ENCODE measurements at regions not wholly inside any gene's neighbourhood (a gene's known extent, or its start where the extent isn't known, plus 50 kb on each side); places are given as distances from the start of the nearest gene placed in this dataset.

DNA sequence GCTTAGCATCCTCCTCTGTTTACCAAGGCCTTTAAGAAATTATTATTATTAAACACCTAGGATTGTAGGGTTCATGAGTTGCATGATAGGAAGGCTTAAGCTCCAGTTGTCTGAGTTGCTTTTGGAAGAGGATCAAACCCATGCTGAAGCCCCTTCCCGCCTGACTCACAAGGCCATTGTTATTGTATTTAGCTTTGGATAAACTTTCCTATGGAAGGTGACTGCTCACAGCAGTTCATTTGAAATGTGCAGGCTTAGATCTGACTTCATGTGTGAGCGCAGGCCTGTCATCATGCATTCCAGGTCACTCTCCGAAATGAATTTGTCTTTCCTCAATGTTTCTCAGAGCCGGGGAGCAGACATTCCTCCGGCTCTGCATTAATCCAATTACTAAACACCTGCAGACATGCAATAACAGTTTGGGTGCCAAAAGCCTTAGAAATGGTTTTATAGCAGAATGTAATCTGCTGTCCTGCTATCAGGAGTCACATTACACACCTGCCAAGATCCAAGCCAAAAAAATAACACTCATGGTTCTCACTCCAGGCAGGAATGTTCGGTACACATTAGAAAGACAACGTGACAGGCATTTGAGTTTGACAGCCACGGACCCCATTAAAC is 119.9 kb downstream of the OSR1 start:
- 70% methylated on average over 8 of the region's 8 CpGs for WGBS
- H3K27me3 ChIP-seq, result no peaks in the 10 kb centered on the region
- TF ChIP-seq POLR2AphosphoS5 (IDR thresholded peaks at IDR 0.05) (no peak), POLR2A (IDR thresholded peaks at IDR 0.05) (no peak), EP300 (IDR thresholded peaks at IDR 0.05) (no peak)
- TF ChIP-seq, protein P1, sequence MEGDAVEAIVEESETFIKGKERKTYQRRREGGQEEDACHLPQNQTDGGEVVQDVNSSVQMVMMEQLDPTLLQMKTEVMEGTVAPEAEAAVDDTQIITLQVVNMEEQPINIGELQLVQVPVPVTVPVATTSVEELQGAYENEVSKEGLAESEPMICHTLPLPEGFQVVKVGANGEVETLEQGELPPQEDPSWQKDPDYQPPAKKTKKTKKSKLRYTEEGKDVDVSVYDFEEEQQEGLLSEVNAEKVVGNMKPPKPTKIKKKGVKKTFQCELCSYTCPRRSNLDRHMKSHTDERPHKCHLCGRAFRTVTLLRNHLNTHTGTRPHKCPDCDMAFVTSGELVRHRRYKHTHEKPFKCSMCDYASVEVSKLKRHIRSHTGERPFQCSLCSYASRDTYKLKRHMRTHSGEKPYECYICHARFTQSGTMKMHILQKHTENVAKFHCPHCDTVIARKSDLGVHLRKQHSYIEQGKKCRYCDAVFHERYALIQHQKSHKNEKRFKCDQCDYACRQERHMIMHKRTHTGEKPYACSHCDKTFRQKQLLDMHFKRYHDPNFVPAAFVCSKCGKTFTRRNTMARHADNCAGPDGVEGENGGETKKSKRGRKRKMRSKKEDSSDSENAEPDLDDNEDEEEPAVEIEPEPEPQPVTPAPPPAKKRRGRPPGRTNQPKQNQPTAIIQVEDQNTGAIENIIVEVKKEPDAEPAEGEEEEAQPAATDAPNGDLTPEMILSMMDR (IDR thresholded peaks at IDR 0.05), result no peak

DNA sequence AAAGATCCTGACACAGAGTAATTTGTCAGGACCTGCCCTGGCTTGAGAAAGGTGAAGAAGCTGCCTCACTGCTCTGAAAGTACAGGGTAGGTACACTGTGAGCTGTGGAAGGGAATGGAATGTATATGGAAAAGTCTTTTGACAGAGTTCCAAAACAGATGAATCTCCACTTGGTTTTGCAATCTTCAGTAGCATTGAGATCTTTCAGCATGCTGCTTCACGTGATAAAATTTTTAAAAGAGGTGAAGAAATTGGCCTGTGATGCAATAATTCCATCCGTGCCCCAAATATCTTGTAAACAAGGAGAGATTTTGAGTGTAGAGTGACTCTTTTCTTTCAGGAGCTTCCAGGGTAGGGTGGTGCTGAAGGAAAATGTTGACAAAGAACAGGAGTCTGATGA is 123.1 kb downstream of the OSR1 start:
- TF ChIP-seq EP300 (IDR thresholded peaks at IDR 0.05) (no peak), POLR2AphosphoS5 (IDR thresholded peaks at IDR 0.05) (peak in 2 of 3 donors; percentile 27 to 75)
- H3K4me1 ChIP-seq, result peaks cover 14% of the 10 kb centered on the region
- H3K27me3 ChIP-seq, result no peaks in the 10 kb centered on the region
- H3K9me3 ChIP-seq, result no peaks in the 10 kb centered on the region
- DNase-seq (ENCODE audit: low spot score in 2 of 2), result no peak
- peak overlapping the region; percentile 67 for H3K27ac ChIP-seq
- no peak overlapping the region for H3K4me3 ChIP-seq
- H3K36me3 ChIP-seq, result no peaks in the 10 kb centered on the region
- 24% methylated on average over 2 of the region's 2 CpGs for WGBS

More for the DNA sequence above, 119.9 kb downstream of the OSR1 start:
- H3K27ac ChIP-seq, result no peak overlapping the region
- no peak overlapping the region for H3K4me3 ChIP-seq
- peaks cover 14% of the 10 kb centered on the region for H3K4me1 ChIP-seq
- no peak for DNase-seq (ENCODE audit: low spot score in 2 of 2)
- H3K9me3 ChIP-seq, result no peaks in the 10 kb centered on the region
- H3K36me3 ChIP-seq, result no peaks in the 10 kb centered on the region

DNA sequence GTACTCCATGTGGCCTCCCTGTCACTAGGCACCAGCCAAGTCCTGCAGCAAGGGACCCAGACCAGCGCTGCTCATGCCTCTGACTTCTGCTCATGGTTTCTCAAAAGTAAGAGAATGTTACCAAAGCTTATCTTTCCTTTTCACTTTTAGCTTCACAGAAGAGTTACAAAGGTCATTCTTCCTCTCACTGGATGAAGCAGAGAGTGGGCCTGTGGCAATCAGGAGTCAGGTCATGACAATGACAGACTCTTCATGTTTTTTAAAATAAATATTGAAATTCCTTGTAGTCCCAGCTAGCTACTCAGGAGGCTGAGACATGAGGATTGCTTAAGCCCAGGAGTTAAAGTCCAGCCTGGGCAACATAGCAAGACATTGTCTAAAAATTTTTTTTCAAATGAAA is 126.1 kb downstream of the OSR1 start:
- DNase-seq (ENCODE audit: low spot score in 2 of 2), result no peak
- H3K36me3 ChIP-seq, result no peaks in the 10 kb centered on the region
- H3K27ac ChIP-seq, result no peak overlapping the region
- H3K9me3 ChIP-seq, result no peaks in the 10 kb centered on the region
- H3K4me3 ChIP-seq, result no peak overlapping the region
- no peaks in the 10 kb centered on the region for H3K27me3 ChIP-seq
- 95% methylated on average over 1 of the region's 1 CpG for WGBS
- TF ChIP-seq EP300 (IDR thresholded peaks at IDR 0.05), result no peak
- TF ChIP-seq, protein P1 (IDR thresholded peaks at IDR 0.05), result no peak
- TF ChIP-seq POLR2AphosphoS5 (IDR thresholded peaks at IDR 0.05), result no peak
- no peak for TF ChIP-seq POLR2A (IDR thresholded peaks at IDR 0.05)
- H3K4me1 ChIP-seq, result peaks cover 24% of the 10 kb centered on the region

DNA sequence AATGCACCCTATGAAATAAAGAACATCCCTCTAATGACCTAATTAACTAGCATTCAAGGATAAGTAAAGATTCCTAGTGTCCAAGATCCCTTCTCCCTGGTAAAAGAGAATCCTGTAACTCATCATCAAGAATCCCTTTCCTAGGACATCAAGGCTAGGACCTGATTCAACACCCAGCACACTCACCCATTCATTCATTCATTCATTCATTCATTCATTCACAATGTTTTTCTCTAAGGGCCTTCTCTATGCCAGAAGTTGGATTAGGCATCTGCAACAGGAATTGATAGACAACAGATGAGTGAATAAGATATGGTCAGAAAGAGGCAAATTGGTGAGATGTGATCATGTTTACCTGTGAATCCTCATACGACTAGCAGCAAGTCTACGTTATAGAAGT is 126.8 kb downstream of the OSR1 start:
- H3K27ac ChIP-seq, result no peak overlapping the region
- peaks cover 24% of the 10 kb centered on the region for H3K4me1 ChIP-seq
- no peaks in the 10 kb centered on the region for H3K27me3 ChIP-seq
- TF ChIP-seq POLR2AphosphoS5 (IDR thresholded peaks at IDR 0.05) (no peak), EP300 (IDR thresholded peaks at IDR 0.05) (no peak)
- no peak for DNase-seq (ENCODE audit: low spot score in 2 of 2)
- H3K36me3 ChIP-seq, result no peaks in the 10 kb centered on the region
- no peaks in the 10 kb centered on the region for H3K9me3 ChIP-seq
- H3K4me3 ChIP-seq, result no peak overlapping the region
- 90% methylated on average over 2 of the region's 2 CpGs for WGBS

DNA sequence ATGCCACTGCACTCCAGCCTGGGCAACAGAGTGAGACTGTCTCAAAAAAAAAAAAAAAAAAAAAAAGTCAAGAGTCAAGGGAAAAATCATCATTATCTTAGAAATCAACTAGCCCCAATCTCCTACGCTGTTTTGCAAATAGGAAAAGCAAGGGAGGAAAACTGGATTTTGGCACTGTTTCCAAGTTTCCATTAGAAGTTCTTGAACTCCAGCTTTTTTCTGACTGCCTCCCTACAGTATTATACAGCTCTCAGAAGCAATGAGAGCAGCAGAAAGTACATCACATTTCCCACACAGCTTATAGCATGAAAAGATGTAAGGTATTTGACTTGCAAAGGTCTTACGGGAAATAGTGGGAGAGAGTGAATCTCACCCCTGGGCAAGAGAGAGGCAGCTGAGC is 127.8 kb downstream of the OSR1 start:
- H3K9me3 ChIP-seq, result no peaks in the 10 kb centered on the region
- no peak for DNase-seq (ENCODE audit: low spot score in 2 of 2)

DNA sequence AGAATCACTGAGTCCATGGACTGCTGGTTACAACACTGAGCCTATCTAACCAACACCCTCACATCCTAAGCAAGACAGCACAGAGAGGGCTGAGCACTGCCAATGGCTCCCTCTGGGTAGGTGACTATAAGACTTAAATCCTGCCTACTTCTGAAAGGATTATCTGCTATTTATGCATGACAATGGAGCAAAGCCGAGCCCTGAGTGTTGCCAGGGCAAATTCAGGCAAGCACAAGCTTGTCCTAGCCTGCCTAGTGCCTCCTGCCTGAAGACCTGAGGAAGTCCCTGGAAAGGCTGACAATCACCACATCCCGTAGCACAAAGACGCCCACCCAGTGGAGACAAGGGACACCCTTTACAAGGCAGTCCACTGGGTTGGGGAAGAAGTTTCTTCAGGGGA is 129.7 kb downstream of the OSR1 start:
- no peak for DNase-seq (ENCODE audit: low spot score in 2 of 2)
- H3K27ac ChIP-seq, result peak overlapping the region; percentile 6
- H3K27me3 ChIP-seq, result no peaks in the 10 kb centered on the region
- H3K9me3 ChIP-seq, result no peaks in the 10 kb centered on the region
- no peaks in the 10 kb centered on the region for H3K36me3 ChIP-seq
- H3K4me1 ChIP-seq, result peaks cover 10% of the 10 kb centered on the region
- H3K4me3 ChIP-seq, result no peak overlapping the region
- TF ChIP-seq POLR2AphosphoS5 (IDR thresholded peaks at IDR 0.05), result no peak
- no peak for TF ChIP-seq EP300 (IDR thresholded peaks at IDR 0.05)
- TF ChIP-seq POLR2A (IDR thresholded peaks at IDR 0.05), result no peak
- TF ChIP-seq, protein P1 (IDR thresholded peaks at IDR 0.05), result no peak
- 27% methylated on average over 3 of the region's 3 CpGs for WGBS

More for the DNA sequence above, 127.8 kb downstream of the OSR1 start:
- WGBS, result 88% methylated on average over 2 of the region's 2 CpGs
- TF ChIP-seq POLR2A (IDR thresholded peaks at IDR 0.05) (no peak), POLR2AphosphoS5 (IDR thresholded peaks at IDR 0.05) (no peak), EP300 (IDR thresholded peaks at IDR 0.05) (no peak)
- TF ChIP-seq, protein P1 (IDR thresholded peaks at IDR 0.05), result no peak
- H3K4me3 ChIP-seq, result no peak overlapping the region
- peaks cover 20% of the 10 kb centered on the region for H3K4me1 ChIP-seq
- H3K27ac ChIP-seq, result no peak overlapping the region
- H3K36me3 ChIP-seq, result no peaks in the 10 kb centered on the region
- H3K27me3 ChIP-seq, result no peaks in the 10 kb centered on the region

All from suprapubic skin (tissue), 4 donors.